Memory B cell (primary cell): ENCODE measurements at regions not wholly inside any gene's neighbourhood (a gene's known extent, or its start where the extent isn't known, plus 50 kb on each side); places are given as distances from the start of the nearest gene placed in this dataset.

Experiments
- ATAC-seq: fragments of 150-1000 bp; cut with Tn5 transposase; 2 replicates; pipeline ENCODE4 v1.10.0; 2021; ENCODE audit warnings: low read depth, mild to moderate bottlenecking, moderate library complexity
- DNase-seq, 2 donors: peaks; one replicate each; pipeline ENCODE4 v3.0.0; 2022; ENCODE audit warnings: low spot score in 2 of 2
- H3K27ac Mint-ChIP-seq: one replicate; pipeline ENCODE4 v1.8.0; 2022; ENCODE audit warnings: mild to moderate bottlenecking, moderate library complexity, mixed read lengths
- H3K27me3 Mint-ChIP-seq: one replicate; pipeline ENCODE4 v1.8.0; 2022; ENCODE audit warnings: mixed read lengths
- H3K36me3 Mint-ChIP-seq: one replicate; pipeline ENCODE4 v1.8.0; 2022; ENCODE audit warnings: mild to moderate bottlenecking, mixed read lengths
- H3K4me1 Mint-ChIP-seq: one replicate; pipeline ENCODE4 v1.8.0; 2022; ENCODE audit warnings: mixed read lengths
- H3K4me3 Mint-ChIP-seq: one replicate; pipeline ENCODE4 v1.8.0; 2022; ENCODE audit warnings: mild to moderate bottlenecking, moderate library complexity, mixed read lengths
- H3K9me3 Mint-ChIP-seq: one replicate; pipeline ENCODE4 v1.8.0; 2022; ENCODE audit warnings: mixed read lengths

DNA sequence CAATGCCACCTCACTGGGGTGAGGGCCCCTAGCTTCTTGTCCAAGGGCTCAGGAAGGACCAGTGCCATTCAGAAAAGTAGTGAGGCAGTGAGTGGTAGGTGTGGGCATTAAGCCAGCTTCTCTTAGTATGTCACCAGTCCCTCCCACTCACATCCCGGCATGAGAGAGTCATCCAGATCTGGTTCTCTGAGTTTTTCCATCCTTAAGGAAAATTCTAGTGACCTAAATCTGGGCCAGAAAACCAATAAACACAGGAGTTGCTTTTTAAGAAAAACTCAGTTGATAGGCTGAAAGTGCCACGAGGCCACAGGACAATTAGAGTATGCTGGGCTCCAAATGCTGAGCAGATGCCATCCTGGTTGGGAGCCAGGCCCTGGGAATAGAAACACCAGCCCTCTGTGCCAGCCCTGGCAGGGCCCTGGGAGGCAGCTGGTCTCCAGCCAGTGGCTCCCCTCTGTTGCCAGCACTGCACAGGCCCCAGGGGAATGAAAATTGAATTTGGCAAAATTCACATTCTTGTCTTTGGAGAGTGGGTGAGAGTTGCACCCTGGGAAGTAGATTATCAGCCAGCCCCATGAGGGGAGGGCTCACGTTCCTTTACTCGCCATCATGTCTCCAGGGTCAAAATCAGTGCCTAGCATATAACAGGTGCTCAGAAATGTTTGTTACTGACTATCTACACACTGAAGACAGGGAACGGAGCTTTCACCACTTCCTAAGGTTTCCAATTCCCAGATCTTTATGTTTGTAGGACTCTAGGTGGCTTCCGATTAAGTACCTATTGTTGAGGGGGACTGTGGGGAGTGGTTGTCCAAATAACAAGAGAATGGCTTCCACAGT is 52.8 kb downstream of the FAM43A start:
- Mint-ChIP-seq H3K4me3 (no peak overlapping the region), H3K9me3 (peaks cover 2% of the 10 kb centered on the region), H3K27me3 (no peaks in the 10 kb centered on the region), H3K27ac (no peak overlapping the region), H3K4me1 (peaks cover 2% of the 10 kb centered on the region), H3K36me3 (peaks cover 2% of the 10 kb centered on the region)
- ATAC-seq (no peak), DNase-seq (no peak)

DNA sequence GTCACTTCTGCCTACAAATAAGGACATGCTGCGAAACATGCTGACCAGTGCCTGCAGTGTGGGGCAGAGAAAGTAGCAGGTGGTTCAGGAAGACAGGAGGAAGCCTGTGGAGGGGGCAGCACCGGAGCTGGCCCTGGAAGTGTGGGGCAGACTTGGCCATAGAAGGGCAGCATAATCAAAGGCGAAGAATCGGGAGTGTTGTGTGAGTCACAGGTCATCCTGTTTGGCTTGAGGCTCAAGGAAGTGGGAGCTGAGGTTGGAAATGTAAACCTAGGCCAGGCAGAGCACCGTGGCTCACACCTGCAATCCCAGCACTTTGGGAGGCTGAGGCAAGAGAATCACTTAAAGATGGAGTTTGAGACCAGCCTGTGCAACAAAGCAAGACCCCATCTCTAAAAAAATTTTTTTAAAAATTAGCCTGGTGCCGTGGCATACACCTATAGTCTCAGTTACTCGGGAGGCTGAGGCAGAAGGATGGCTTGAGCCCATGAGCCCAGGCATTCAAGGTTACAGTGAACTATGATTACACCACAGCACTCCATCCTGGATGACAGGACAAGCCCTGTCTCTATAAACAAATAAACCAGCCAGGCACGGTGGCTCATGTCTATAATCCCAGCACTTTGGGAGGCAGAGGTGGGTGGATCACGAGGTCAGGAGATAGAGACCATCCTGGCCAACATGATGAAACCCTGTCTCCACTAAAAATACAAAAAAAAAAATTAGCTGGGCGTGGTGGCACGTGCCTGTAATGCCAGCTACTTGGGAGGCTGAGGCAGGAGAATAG is 54.0 kb downstream of the FAM43A start:
- Mint-ChIP-seq H3K9me3 (peaks cover 2% of the 10 kb centered on the region), H3K27ac (no peak overlapping the region), H3K4me3 (no peak overlapping the region), H3K27me3 (no peaks in the 10 kb centered on the region), H3K36me3 (peaks cover 2% of the 10 kb centered on the region), H3K4me1 (peaks cover 2% of the 10 kb centered on the region)
- DNase-seq (no peak), ATAC-seq (no peak)

DNA sequence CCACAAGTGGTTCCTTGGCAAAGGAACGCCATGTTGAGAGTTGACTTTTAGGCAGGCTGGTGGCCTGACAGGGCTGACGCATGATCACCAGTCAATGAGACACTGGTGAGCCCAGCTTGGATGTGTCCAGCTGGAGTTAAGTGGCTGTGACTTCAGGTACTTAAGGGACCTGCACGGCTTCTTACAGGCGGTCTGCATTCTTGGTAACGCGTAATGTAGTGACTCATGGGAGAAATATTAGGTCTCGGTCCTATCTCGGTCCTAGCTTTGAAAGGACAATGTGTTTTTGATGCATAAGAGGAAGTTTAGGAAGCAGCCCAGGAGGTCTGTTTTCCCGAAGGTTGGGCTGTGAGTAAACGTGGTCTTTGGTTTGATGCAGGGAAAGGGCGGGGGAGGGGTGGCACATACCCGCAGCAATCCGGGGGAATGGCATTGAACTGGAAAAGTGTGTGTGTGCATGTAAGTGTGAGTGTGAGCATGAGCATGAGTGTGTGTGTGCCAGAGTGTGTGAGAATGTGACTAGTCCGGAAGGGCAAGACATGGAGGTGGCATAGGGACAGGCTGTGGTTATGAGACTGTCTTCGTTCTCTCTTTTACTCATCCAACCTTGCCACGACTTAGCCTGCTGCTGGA is 55.3 kb downstream of the FAM43A start:
- no peak for ATAC-seq
- no peak overlapping the region for H3K27ac Mint-ChIP-seq

DNA sequence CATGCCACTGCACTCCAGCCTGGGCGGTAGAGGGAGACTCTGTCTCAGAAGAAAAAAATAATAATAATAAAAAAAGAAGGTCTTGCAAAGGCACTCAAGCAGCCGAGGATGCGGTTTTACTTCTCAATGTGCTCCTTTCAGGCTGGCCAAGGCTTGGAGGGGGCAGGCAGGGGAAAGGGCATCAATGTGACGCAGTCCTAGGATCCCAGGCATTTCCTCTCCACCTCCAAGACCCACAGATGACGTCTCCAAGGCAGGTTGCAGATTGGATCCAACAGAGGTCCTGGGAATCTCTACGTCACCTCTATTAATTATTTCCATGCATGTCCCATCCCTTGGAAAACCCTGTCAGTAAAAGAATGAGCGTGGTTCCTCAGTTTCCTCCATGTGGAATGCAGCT is 56.2 kb downstream of the FAM43A start:
- H3K36me3 Mint-ChIP-seq = no peaks in the 10 kb centered on the region

More for the DNA sequence above, 55.3 kb downstream of the FAM43A start:
- Mint-ChIP-seq H3K4me3 (no peak overlapping the region), H3K27me3 (no peaks in the 10 kb centered on the region), H3K4me1 (peaks cover 6% of the 10 kb centered on the region), H3K36me3 (no peaks in the 10 kb centered on the region), H3K9me3 (no peaks in the 10 kb centered on the region)
- no peak for DNase-seq

DNA sequence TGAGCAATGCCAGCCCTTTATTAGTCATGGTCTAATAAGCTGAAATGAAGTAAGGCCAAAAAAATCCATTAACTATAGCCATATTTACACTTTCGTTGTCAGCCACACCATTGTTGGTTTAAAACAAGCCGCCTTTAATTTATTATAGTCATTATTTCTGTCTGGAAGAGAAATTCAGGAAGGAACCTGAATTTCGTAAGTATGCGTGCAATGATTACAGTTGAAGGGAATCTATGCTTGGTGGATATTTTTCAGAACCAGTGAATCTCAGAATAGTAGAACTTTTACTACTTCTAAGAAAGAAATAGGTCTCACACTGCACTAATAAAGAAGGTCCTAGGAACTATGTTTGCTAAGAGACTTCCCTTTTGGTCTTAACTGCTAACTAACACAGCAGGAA is 59.1 kb downstream of the FAM43A start:
- H3K4me3 Mint-ChIP-seq = no peak overlapping the region
- H3K27ac Mint-ChIP-seq = no peak overlapping the region
- no peak for DNase-seq
- H3K9me3 Mint-ChIP-seq = no peaks in the 10 kb centered on the region
- H3K4me1 Mint-ChIP-seq = peaks cover 12% of the 10 kb centered on the region
- ATAC-seq = no peak
- H3K27me3 Mint-ChIP-seq = no peaks in the 10 kb centered on the region
- no peaks in the 10 kb centered on the region for H3K36me3 Mint-ChIP-seq

More for the DNA sequence above, 56.2 kb downstream of the FAM43A start:
- Mint-ChIP-seq H3K27me3 (no peaks in the 10 kb centered on the region), H3K27ac (no peak overlapping the region), H3K9me3 (no peaks in the 10 kb centered on the region), H3K4me3 (no peak overlapping the region), H3K4me1 (peaks cover 12% of the 10 kb centered on the region)
- ATAC-seq (no peak), DNase-seq (no peak)

DNA sequence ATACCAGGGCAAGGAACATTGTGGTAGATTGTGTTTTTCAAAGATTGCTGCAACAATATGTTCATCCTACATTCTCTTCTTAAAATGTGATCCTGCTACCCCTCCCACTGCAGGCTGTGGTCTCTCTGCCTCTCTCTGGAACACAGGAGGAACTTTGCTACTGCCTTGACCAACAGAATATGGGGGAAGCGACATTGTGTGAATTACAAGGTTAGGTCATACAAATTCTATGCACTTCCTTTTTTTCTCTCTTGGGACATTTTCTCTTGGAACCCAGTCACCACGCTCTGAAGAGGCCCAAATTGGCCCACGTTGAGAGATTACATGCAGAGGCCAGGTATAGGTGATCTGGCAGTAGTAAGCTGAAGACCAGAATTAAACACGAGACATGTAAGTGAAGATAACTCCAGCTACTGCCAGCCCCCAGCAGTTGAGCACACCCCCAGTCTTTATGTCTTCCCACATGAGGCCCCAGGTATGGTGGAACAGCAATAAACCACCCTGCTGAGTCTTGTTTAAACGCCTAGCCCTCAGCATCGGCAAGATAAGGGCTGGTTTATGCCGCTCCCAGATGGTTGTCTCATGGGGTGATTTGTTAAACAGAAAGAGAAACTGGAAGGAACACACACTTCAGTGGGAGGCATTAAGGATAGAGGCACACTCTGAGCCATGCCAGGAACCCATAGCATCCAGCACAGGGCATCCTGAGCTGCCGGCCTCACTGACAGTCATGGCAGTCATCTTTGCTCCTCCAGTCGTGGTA is 59.9 kb downstream of the FAM43A start:
- Mint-ChIP-seq H3K36me3 (no peaks in the 10 kb centered on the region), H3K4me1 (peaks cover 12% of the 10 kb centered on the region), H3K4me3 (no peak overlapping the region), H3K27me3 (no peaks in the 10 kb centered on the region), H3K9me3 (no peaks in the 10 kb centered on the region), H3K27ac (no peak overlapping the region)
- DNase-seq (no peak), ATAC-seq (no peak)

DNA sequence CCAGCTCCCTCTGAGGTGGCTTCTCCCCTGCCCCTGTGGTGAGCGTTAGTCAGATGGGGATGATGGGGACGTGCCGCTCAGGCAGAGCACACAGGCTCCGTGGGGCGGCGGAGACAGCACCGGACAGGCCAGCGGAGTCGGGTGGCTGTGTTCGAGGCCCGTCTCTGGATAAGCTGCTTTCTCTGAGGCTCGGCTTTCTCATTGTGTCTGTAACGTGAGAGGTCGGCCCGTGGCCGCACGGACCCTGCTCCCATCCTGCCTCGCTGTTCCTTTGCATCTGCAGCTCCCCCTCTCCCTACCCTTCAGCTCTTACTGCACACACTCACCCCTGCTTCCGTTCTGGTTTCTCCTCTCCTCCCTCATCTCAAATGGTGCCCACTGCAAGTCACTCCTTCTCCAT is 62.5 kb downstream of the FAM43A start:
- peaks cover 12% of the 10 kb centered on the region for H3K4me1 Mint-ChIP-seq
- ATAC-seq (no peak), DNase-seq (no peak)
- H3K27ac Mint-ChIP-seq = no peak overlapping the region
- H3K36me3 Mint-ChIP-seq = no peaks in the 10 kb centered on the region
- no peaks in the 10 kb centered on the region for H3K27me3 Mint-ChIP-seq
- H3K9me3 Mint-ChIP-seq = no peaks in the 10 kb centered on the region
- H3K4me3 Mint-ChIP-seq = no peak overlapping the region

DNA sequence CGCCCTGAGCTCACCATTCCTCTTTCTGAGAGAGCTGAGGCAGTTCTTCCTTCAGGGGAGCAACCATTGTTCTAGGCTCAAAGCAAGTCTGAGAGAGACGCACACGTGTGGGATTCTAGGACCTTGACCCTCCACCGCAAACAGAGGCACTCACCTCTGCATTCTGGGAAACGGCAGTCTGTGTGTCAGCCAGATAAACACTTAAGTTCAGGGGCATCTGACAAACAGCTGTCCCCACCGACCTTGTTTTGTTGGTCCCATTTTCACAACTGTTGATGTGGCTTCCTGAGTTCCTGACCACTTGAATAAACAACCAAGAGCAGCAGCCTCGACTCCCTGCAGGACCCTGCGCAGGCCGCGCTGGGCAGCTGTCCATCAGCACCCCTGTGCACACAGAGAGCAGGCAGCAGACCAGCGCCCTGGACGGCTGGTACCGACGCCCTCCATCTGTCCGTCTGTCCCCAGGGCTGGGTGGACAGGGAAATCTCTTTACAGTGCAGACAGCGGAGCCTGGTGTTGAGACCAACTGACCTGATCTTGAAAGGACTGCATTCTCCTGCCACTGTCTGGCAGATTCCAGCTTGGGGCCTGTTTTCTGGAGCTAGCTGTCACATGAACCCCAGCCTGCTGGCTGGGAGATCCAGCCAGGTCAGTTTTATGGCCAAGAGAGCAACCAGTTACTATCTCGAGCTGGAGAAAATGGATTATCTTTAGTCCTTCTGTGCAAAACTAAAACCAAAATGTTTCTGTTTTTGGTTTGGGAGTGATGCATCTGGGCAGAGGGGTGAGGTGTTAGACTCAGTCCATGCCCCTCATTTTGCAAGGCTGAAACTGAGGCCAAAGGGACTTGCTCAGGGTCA is 64.2 kb downstream of the FAM43A start:
- H3K36me3 Mint-ChIP-seq = no peaks in the 10 kb centered on the region
- H3K27ac Mint-ChIP-seq = no peak overlapping the region
- H3K4me3 Mint-ChIP-seq = no peak overlapping the region
- peaks cover 12% of the 10 kb centered on the region for H3K4me1 Mint-ChIP-seq
- no peaks in the 10 kb centered on the region for H3K9me3 Mint-ChIP-seq
- H3K27me3 Mint-ChIP-seq = no peaks in the 10 kb centered on the region
- DNase-seq (no peak), ATAC-seq (no peak)

DNA sequence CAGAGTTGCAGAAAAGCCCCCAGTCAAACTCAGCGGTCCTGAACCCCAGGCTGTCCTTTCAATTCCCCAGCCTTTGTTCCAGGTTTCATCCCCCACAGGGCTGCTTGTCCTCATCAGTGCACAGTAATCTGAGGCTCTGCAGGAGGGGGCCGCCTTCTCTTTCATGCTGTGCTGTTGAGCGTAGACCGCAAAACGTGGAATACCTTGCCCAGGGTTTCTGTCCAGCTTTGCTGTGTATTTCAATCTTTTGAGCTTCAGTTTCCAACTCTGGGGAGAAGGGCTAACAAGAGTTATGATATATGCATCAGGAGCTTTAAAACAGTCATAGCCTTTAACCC is 64.8 kb downstream of the FAM43A start:
- Mint-ChIP-seq H3K27me3 (no peaks in the 10 kb centered on the region), H3K4me1 (peaks cover 9% of the 10 kb centered on the region), H3K36me3 (no peaks in the 10 kb centered on the region), H3K9me3 (no peaks in the 10 kb centered on the region), H3K27ac (no peak overlapping the region), H3K4me3 (no peak overlapping the region)
- no peak for DNase-seq
- ATAC-seq = no peak

DNA sequence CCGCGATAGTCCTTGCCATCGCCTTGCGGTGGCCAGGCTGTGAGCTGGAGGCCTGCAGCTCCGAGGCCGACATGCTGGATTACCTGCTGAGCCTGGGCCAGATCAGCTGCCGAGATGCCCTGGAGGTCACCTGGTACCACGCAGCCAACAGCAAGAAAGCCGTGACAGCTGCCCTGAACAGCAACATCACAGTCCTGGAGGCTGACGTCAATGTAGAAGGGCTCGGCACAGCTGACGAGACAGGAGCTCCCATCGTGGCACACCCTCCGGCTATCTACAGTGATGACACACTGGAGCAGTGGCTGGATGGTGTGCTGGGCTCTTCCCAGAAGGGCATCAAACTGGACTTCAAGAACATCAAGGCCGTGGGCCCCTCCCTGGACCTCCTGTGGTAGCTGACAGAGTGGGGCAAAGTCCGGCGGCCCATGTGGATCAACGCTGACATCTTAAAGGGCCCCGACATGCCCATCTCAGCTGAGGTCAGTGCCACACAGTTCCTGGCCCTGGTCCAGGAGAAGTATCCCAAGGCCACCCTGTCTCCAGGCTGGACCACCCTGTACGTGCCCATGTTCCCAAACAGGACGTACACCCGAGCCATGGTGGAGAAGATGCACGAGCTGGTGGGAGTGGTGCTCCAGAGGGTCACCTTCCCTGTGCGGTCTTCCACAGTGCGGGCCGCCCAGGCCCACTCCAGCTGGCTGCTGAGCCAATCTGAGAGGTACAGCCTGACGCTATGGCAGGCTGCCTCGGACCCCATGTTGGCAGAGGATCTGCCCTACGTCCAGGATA is 70.2 kb downstream of the FAM43A start:
- peaks cover 3% of the 10 kb centered on the region for H3K27me3 Mint-ChIP-seq
- no peak overlapping the region for H3K27ac Mint-ChIP-seq

DNA sequence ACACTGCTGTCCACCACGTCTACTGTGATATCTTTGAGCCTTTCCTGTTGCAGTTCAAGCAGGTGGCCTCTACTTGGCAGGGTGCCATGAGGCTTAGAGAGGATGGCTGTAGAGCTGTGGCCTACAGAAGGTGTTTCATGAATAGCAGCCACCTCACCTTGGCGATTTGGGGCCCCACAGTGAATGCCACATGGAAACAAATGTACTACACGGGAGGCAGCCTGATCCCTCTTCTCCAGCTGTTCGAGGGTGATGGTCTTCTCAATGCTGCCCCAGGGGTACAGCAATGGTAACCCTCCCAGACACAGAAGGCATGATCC is 70.7 kb downstream of the FAM43A start:
- no peak overlapping the region for H3K27ac Mint-ChIP-seq
- DNase-seq = no peak

More for the DNA sequence above, 70.2 kb downstream of the FAM43A start:
- Mint-ChIP-seq H3K9me3 (no peaks in the 10 kb centered on the region), H3K4me1 (no peaks in the 10 kb centered on the region), H3K4me3 (no peak overlapping the region), H3K36me3 (no peaks in the 10 kb centered on the region)
- ATAC-seq = no peak
- DNase-seq = no peak

DNA sequence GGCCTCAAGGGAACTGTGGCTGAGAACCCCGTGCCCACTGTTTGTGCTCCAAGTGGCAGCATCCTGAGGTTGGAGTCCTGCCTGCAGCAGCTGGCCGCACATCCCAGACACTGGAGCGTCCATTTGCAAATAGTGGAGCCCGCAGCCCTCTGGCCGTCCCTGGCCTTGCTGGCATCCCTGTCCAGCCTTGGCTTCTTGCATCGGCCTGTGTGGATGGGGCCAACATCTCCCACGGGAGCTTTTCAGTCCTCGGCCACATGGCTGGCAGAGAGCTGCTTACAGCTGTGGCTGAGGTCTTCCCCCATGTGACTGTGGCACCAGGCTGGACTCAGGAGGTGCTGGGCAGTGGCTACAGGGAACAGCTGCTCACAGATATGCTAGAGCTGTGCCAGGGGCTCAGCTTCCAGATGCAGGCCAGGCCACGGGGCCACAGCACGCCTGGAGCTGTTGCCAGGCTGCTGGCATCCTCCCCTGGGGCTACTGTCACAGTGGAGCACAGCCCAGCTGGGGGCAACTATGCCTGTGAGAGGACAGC is 71.2 kb downstream of the FAM43A start:
- H3K4me1 Mint-ChIP-seq = peaks cover 2% of the 10 kb centered on the region
- no peaks in the 10 kb centered on the region for H3K9me3 Mint-ChIP-seq
- no peaks in the 10 kb centered on the region for H3K36me3 Mint-ChIP-seq
- H3K27me3 Mint-ChIP-seq = peaks cover 10% of the 10 kb centered on the region
- no peak for ATAC-seq
- DNase-seq = no peak
- H3K4me3 Mint-ChIP-seq = no peak overlapping the region
- H3K27ac Mint-ChIP-seq = no peak overlapping the region

More for the DNA sequence above, 70.7 kb downstream of the FAM43A start:
- no peaks in the 10 kb centered on the region for H3K9me3 Mint-ChIP-seq
- H3K4me3 Mint-ChIP-seq = no peak overlapping the region
- no peaks in the 10 kb centered on the region for H3K36me3 Mint-ChIP-seq
- peaks cover under 1% of the 10 kb centered on the region for H3K4me1 Mint-ChIP-seq
- peaks cover 6% of the 10 kb centered on the region for H3K27me3 Mint-ChIP-seq
- no peak for ATAC-seq
